Neural progenitor cell (in vitro differentiated cells): ENCODE measurements at regions not wholly inside any gene's neighbourhood (a gene's known extent, or its start where the extent isn't known, plus 50 kb on each side); places are given as distances from the start of the nearest gene placed in this dataset.

Experiments
- EZH2 ChIP-seq: fragments of 200-600 bp; sonication (generic); IDR thresholded peaks from 2 replicates; pipeline ENCODE4 v1.6.1; 2017; ENCODE audit warnings: antibody characterized with exemption, mild to moderate bottlenecking, moderate library complexity
- EZH2phosphoT487 ChIP-seq: fragments of 200-600 bp; sonication (generic); IDR thresholded peaks from 2 replicates; pipeline ENCODE4 v1.6.1; 2017; ENCODE audit warnings: antibody characterized with exemption
- TF ChIP-seq, protein P1 (sequence below): fragments of 200-600 bp; sonication (generic); IDR thresholded peaks from 2 replicates; pipeline ENCODE4 v1.5.1; 2017; ENCODE audit warnings: antibody characterized with exemption, mild to moderate bottlenecking

GRCh38 chr20:57774951-57775350, 65.1 kb upstream of the PMEPA1 start:
- no peak for TF ChIP-seq EZH2
- TF ChIP-seq, protein P1, sequence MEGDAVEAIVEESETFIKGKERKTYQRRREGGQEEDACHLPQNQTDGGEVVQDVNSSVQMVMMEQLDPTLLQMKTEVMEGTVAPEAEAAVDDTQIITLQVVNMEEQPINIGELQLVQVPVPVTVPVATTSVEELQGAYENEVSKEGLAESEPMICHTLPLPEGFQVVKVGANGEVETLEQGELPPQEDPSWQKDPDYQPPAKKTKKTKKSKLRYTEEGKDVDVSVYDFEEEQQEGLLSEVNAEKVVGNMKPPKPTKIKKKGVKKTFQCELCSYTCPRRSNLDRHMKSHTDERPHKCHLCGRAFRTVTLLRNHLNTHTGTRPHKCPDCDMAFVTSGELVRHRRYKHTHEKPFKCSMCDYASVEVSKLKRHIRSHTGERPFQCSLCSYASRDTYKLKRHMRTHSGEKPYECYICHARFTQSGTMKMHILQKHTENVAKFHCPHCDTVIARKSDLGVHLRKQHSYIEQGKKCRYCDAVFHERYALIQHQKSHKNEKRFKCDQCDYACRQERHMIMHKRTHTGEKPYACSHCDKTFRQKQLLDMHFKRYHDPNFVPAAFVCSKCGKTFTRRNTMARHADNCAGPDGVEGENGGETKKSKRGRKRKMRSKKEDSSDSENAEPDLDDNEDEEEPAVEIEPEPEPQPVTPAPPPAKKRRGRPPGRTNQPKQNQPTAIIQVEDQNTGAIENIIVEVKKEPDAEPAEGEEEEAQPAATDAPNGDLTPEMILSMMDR = no peak
- TF ChIP-seq EZH2phosphoT487 = no peak
